HG02870 (cell line): ENCODE measurements at regions not wholly inside any gene's neighbourhood (a gene's known extent, or its start where the extent isn't known, plus 50 kb on each side); places are given as distances from the start of the nearest gene placed in this dataset.
"Not testable (repeated sequence)": the region's sequence is repeated elsewhere in the genome, so short reads cannot be mapped to it uniquely, and the experiment has no call there.

Experiments
- ATAC-seq: cut with Tn5 transposase; IDR thresholded peaks from one replicate; pipeline ENCODE4 v1.9.1; 2021; ENCODE audit warnings: mild to moderate bottlenecking, moderate library complexity; ENCODE audit not compliant: unreplicated experiment

DNA sequence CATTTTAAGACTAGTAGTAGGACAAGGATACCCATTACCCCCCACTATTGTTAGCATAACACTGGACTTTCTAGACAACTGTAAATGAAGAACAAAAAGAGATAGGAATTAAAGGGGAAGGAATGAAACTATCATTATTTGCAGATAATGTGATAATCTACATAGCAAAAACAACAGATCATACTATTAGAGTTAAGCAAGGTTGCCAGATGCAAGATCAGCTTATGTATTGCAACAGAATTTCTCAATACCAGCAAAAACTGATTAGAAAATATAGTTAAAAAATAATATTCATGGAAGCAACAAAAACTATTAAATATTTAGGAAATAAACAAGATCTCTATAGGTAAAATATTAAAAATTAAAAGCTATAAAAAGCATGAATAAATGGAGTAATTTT lies 194.4 kb upstream of the SPRED2 start:
- ATAC-seq, result no peak

DNA sequence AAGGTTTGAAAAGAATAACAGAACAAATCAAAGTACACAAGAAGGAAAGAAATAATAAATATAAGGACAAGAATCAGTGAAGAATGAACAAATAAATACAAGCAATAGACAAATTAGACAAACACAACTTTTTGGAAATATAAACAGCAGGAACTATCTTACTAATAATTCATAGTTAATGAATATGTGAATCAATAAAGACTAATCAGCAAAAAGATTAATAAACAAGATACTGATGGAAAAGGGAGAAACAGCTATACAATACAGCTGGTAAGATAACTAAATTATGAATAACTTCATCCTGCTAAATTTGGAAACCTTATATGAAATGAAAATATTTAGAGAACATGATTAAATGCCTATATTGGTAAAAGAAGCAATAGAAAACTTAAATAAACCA lies 193.6 kb upstream of the SPRED2 start:
- ATAC-seq, result no peak

DNA sequence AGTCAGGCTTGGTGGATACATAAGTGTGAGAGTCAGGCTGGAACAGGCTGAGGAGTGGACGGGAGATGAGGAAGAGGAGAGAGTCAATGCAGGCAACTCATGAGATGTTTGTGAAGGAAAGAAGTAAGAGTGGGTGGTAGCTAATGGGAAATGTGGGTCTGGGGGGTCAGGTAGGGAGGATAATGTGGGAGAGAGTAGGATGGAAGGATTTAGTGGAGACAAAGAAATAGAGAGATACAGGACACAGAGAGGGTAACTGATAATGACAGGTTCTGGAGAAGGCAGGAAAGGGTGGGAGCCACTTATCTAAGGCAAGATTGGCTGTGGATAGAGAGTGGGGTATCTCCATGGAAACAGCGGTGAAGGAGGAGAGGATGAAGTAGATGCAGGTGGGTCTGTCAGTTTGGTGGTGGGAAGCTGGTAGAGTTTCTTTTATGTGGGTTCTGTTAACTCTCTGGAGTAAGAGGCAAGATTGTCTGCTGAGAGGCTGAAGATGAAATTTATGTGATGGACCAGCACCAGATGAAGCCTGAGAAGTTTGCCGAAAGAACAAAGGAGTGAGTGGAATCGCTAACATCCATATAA lies 190.6 kb upstream of the SPRED2 start:
- no peak for ATAC-seq

DNA sequence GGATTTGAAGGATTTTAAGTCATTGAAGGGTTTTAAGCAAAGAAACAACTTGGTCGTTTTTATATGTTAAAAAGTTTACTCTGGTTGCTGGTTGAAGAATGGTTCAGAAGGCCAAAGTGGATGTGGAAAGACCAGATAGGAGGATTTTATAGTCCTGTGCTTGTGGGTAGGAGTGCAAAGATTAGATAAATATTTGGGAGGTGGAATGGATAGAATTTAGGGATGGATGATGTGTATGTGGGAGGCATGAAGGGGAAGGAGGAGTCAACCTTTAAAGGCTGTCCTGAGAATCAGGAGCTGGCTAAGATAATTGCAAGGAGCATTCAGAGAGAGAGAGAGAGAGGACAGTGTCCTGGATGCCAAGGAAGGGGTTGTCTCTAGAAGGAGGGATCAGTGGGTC lies 190.1 kb upstream of the SPRED2 start:
- ATAC-seq, result no peak

DNA sequence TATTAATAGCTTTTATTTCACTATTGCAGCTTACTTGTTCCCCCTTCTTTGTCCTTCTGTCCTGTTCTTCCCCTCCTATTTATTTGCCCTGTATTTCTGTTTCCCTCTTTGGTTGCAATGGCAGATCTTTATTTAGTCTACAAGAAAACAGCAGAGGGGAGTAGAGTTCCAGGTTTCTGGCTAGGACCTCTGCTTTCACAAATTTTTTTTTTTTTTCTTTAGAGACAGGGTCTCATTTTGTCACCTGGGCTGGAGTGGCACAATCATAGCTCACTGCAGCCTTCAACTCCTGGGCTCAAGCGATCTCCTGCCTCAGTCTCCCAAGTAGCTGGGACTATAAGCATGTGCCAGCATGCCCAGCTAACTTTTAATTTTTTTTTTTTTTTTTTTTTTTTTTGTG lies 188.1 kb upstream of the SPRED2 start:
- ATAC-seq, result no peak

DNA sequence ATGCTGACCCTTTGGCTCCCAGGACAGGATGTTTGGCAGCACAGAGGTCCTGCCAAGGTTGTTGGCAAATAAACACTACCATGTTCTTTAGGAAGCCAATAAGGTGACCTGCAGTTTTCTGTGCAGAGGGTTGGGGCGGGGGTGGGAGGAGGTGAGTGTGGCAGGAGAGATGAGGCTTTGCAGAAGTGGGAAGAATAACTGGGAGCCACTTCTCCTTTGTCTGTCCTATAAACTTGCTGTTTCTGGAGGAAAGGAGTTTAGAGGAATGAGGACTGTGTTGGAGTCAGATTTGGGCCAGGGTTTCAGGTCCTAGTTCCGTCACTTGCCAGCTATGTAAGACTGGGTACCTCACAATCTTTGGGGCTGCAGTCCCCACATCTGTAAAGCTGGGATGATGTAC lies 187.6 kb upstream of the SPRED2 start:
- ATAC-seq, result no peak

DNA sequence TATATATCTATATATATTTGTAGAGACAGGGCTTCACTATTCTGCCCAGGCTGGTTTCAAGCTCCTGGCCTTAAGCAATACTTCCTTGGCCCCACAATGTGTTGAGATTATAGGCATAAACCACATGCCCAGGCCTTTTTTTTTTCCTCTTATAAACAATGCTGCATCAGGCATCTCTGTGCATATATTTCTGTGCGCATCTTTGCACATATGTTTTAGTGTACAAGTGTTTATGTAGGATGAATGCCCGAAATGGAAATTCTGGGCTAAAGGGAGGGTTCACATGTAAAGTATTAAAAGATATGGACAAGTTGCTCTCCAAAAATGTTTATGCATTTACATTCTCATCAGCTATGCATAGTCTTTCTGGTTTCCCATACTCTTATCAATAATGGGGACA lies 183.2 kb upstream of the SPRED2 start:
- no peak for ATAC-seq

DNA sequence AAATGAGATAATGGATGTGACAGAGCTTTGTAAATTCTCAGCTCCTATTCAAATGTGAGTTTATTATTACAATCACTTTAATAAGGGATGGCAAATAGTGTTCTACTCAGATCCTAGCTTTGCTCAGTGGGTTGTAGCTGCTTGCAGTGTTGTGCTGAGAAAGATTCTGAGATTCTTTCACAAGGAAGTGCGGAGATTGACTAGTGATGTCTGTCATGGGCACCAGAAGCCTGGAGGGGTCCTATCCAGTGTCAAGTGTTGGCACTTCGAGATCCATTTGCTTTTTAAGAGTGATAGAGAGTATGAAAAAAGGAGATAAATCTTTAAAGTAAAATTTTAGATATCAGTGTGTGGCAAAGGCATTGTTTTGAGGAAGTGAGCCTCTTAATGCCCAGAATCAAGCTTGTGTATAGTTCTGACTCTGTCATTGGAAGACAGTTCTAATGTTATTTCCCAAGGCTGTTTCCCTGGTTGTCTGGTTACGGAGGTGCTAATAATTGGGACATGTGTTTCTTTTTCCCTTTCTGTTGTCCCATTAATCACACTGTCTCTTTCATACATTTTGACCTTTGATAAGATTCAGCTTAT lies 181.7 kb upstream of the SPRED2 start:
- ATAC-seq, result no peak

DNA sequence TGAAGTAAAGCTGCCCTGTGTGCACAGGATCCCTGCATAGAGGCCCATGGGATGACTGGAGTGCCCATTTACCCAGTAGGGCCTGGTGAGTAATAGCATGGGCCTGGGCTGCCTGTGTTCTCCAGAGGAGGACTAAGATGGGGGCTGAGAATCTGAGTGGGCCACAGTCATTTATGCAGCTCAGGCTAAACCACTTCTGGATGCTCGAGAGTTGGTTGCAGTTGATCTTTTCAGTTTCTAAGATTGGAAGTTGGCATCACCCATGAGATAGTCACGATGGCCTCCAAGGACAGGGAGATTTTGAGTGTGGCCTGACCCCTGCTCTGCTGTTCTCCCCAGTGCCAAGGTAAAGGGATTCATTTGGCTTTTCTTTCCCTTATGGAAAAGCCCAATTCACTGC lies 179.1 kb upstream of the SPRED2 start:
- no peak for ATAC-seq

DNA sequence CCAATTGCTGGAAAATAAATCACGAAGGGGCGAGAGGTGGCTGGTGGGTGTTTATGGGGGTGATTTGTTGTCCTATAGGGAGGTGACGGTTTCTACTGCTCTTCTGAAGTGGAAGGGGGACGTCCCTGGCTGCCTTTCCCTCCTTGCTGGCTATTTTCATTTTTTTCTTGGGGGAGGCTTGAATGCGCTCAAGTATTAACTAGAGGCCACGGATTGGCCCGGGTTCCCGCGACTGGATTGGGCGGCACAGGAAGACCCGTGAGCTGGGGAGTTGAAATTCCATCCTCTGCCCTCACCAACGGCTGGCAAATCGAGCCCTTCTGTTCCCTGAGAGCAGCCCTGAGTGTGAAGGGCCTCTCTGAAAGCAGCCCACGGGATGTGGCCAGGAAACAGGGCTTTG lies 176.5 kb upstream of the SPRED2 start:
- no peak for ATAC-seq

DNA sequence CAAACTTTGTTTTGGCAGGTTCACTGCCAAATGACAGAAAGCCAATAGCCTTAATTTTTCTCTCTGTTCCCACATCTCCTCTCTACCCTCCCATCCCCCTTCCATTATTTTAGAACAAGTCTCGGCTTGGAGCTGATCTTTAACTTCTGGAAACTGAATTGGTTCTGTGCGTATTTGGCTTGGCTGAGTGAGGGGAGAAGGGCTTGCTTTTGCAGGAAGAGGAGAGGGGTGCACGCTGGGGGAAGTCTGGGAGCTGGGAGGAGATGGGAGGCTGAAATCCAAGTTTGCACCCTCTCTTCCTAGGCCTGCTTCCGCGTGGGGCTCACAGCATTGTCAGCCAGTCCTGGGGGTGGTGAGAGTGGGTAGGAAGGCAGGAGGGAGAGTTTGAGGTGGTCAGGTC lies 176.1 kb upstream of the SPRED2 start:
- ATAC-seq, result no peak

DNA sequence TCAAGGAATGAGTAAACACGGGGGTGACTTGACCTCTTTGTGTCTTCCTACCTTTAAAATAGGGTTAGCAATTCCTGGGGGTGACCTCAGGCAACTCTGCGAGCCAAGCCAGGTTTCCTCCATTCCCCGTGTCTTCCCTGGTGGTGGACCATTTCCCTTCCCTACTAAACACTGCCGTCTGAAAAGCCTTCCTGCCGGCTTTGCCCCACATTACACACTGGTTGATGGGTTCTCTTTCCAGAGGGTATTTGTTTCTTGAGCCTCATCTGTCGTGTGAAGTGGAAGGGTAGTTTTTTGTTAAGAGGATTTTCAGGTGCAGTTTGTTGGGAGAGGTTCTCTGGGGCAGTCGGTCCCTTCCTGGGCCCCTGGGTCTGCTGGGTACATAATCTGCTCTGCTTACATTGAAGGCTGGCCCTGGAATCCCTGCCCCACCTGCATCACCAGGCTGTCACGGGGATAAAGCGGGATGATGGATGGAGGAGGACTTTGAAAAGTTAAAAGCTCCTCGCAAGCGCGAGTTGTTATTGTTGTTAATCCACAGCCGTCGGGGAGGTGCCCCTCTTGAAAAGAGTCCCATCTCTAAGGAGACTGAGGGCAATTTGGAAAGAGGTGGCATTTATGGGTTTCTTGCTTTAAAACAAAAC lies 175.4 kb upstream of the SPRED2 start:
- no peak for ATAC-seq

DNA sequence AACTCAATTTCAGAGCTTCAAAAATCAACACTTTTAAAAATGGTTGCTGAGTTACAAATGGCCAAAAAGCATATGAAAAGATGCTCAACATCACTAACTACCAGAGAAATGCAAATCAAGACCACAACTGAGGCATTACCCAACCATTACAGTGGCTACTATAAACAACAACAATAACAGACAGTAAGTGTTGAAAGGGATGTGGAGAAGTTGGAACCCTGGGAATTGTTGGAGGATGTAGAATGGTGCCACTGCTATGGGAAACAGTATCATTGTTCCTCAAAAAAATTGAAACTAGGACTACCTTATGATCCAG lies 173.3 kb upstream of the SPRED2 start:
- peak; percentile 31 for ATAC-seq

DNA sequence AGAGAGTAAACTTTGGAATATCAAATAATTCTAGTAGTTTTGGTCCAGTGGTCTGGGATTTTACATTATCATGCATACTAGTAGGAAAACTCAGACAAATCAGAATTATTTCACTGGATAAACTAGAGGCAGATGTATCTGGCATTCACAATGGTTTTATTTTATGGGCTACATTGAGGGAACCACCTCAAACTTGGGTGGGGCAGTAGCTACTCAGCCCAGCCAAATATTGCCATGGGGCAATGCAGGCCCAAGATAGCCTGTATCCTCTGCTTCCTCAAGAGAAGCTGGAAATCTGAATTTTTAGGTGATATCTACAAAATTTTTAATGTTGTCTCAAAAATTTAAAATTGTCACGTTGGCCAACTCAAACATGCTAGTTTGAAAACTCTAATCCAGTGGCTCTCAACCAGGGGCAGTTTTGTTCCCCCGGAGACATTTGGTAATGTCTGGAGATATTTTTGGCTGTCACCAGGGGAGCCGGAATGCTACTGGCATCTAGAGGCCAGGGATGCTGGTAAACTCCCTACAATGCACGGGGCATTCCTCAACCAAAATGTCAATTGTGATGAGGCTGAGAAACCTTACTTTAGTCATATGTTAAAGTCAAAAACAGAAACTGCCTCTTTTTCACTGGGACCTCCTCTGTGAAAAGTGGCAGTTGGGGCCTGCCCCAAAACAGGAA lies 172.8 kb upstream of the SPRED2 start:
- no peak for ATAC-seq

DNA sequence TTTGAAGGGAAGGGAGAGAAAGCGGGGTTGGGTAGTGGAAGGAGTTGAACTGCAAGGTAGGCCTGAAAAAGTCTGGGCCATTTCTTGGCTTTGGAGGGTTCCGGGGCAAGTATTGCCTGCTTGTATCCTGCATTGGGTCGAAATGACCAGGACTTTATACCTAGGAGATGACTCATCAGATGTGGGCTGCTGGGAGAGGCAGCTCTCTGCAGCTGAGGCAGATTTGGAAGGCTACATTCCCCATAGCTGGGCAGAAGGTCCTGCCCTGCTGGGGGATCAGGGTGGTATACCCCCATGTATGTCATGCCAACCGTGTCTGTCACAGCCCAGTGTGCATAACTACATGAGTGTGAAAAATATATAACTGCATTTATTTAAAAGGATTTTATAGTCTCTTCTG lies 171.8 kb upstream of the SPRED2 start:
- no peak for ATAC-seq

DNA sequence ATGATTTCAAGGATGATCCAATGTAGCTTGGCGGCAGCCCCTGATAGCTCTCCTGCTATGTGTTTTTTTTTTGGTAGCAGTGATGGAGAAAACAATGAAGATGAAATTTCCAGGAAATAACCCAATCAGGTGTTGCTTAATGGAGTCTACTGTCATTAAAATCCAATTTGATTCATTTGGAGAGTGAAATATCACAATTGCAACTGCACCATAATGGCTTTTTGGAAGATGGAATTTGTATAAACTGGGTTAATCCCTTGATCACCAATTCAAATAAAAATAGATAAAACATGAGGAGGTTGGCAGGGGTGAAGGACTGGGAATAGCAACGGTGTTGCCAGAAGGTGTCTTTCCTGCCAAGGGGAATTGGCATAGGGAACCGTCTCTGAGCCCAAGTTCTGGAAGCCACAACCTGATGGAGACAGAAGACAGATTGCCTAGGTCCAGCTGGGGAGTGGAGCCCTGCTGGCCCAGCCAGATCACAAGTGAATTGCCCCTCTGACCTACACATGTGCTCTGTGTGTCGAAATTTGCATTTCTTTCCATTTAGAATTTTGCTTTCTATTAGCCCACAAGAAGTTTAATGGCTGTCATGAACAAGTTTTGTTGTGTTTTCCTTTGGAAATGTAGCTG lies 170.3 kb upstream of the SPRED2 start:
- ATAC-seq, result no peak

DNA sequence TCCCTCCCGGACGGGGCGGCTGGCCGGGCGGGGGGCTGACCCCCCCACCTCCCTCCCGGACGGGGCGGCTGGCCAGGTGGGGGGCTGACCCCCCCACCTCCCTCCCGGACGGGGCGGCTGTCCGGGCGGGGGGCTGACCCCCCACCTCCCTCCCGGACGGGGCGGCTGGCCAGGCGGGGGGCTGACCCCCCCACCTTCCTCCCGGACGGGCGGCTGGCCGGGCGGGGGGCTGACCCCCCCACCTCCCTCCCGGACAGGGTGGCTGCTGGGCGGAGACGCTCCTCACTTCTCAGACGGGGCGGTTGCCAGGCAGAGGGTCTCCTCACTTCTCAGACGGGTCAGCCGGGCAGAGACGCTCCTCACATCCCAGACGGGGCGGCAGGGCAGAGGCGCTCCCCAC lies 168.5 kb upstream of the SPRED2 start:
- not testable (repeated sequence) for ATAC-seq

DNA sequence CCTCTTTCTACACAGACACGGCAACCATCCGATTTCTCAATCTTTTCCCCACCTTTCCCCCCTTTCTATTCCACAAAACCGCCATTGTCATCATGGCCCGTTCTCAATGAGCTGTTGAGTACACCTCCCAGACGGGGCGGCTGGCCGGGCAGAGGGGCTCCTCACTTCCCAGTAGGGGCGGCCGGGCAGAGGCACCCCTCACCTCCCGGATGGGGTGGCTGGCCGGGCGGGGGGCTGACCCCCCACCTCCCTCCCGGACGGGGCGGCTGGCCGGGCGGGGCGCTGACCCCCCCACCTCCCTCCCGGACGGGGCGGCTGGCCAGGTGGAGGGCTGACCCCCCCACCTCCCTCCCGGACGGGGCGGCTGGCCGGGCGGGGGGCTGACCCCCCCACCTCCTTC lies 168.0 kb upstream of the SPRED2 start:
- not testable (repeated sequence) for ATAC-seq

DNA sequence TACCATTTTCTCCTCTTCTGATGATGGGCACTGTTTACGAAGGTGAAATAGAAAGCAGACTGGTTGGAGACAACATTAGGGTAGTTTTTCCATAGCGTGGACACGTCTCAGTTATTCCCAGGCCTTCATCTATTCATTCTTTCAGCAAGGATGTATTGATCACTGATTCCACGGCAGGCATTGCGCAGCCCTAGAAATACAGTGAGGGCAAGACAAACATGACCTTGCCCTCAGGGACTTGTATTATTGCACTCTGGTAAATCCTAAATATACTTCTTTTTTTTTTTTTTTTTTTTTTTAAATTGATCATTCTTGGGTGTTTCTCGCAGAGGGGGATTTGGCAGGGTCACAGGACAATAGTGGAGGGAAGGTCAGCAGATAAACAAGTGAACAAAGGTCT lies 167.3 kb upstream of the SPRED2 start:
- no peak for ATAC-seq

DNA sequence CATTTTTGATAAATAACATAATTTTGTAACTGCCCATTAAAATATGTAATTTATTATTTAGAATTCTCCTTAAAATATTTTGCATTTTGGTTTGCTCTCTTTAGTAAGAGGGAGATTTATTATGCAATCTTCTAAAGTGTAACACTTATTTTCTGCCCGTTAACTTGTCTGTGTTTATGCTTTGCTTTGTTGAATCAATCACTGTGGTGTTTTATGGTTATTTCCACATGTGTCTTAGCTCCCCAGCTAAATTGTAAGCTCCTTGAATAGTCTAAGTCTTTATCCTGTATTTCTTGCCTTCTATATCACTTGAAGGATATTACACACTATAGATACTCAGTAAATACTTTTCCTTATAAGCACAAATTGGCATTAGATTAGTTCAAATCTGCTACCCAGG lies 166.6 kb upstream of the SPRED2 start:
- ATAC-seq, result no peak

DNA sequence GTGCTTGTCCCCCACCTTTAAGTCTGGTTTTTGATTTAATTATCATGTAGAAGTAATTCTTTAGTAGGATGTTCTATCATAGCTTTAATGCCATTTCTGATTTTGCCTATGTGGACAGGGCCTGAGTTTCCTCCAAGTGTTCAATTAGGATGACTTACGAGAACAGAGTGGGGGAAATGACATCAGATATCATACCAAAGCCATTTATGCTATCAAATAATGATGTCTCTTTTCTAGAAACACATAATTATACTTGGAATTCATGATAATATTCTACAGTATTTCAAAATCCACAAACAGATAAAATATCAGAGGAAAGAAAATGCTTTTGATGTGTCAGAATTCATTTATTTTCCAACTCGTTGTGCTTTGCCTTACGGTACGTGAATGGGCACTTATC lies 165.9 kb upstream of the SPRED2 start:
- ATAC-seq, result no peak

DNA sequence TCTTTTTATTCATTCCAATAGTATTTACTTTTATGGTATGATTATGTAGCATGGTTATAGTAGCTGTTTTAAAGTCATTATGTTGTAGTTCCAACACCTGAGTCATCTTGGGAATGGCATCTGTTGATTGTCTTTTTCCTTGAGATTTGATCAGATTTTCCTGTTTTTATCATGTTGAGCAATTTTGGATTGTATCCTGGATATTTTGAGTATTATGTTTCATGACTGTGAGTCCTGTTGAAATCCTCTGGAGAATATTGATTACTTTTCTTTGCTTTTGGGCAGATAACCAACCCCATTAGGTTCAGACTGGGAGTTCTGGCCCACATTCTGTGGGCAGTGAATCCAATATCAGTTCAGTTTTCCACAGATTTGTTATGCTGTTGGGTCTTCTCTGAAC lies 163.2 kb upstream of the SPRED2 start:
- ATAC-seq, result no peak
